Inferior parietal cortex (tissue), 1 donor: ENCODE measurements at regions not wholly inside any gene's neighbourhood (a gene's known extent, or its start where the extent isn't known, plus 50 kb on each side); places are given as distances from the start of the nearest gene placed in this dataset.

Experiments used
- DNase-seq: peaks from one replicate; pipeline ENCODE4 v3.0.0-alpha.2; 2016; ENCODE audit errors: extremely low spot score

DNA sequence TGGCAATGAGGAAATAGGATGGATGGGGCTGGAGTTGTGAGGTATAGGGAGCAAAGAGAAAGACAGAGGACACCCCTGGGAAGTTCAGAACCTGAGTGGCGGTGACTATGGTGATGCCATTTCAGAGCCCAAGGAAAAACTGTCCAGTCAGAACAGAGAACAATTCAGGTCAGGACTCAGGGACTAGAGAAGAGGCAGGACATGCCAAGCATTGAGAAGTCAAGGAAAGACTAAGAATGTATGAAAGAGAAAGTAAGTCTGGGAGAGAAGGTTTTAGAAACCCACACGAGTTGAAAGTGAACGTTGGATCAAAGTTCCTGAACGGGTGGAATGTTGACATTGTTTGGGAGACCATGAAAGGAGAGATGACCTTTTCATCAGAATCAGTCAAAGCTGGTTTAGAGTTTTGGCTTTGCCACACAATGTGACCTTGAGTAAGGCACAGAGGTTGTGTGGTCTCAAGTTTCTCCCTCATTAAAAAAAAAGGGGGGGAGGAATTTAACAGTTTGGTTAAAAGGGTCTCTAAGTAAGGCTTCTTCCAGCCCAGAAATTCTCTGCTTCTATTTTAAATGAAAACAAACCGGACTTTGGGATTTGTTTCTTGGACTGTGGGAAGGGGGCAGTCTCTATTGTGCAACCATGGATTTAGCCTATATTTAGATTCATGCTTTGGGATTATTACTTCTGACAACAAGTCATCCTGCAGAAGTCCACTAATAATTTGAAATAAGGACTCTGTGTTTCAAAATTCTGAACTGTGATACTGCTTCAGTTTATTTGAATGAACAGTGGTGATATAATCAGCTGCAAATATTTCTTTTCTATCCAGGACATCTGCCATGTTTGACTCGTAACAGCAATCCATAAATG is 315.9 kb upstream of the TBL1XR1 start:
- no peak for DNase-seq

DNA sequence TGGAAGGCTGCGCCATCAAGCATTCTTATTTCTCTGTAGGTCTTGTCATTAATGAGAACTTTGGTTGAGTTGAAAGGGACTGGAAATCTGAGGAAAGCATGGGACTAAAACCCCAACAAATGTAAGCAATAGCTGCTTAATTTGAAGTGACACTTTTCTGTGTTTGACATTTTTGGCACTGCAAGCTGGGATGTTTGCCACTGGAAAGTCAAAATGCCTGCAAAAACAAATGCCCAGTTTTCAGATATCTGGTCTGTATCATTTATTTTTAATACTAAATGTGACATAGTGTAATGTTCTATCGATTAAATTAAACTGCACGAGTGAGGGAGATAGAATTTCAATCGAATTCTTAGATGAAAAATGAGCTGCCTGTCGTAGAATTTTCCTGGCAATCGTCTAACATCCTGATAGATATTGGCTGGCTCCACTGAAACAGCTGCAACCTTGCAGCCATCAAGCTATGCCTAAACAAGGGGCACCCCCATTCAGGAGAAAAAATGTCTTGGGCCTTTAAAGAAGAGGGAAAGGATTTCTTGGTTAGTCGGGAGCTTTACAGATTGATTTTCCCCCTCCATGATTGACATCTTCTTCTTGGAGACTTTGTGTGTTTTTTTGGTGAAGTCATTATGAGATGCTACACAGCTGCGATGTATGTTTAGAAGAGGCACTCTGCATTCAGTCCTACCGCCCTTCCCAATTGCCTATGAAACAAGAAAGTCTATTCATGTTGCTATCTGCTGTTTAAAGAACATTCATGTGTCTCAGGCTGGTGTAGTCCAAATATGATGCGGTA is 316.7 kb upstream of the TBL1XR1 start:
- DNase-seq, result no peak

DNA sequence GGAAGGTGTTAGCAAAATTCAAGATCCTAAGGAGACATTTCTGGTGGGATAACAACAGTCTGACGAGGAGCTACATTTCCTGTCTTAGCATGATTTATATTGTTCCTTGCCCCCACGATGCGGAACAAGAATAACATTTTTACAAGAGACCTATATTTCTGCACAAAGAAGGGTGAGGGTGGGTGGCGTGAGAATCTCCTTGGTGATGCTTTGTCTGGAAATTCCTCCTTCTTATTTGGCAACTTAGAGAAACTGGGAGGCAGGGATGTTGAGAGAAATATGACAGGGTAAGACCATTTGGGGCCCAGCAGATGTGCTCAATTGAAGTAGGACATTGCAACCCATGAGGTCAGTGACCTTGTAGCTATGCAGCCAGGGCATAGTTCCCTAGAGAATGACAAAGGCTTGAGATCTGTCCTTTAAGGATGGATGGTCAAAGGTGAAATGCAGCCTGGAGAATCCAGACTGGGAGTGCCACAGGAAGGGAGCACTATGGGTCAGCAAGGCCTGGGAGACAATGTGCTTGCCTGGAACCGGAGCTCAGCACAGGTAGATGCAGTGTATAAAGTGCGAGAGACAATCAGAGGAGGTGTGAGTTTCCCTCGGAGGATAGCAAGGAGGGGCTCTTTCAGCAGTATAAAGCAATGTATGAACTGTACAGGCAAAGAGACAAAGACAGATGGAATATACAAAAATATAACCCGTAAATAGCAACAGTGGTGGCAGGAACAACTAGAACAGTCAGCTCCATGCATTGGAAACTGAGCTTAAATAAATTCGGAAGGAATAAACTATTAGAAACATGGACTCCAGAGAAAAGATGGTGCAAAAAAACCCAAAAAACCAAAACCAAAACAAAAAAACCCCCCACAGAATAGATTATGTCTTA is 317.6 kb upstream of the TBL1XR1 start:
- no peak for DNase-seq

DNA sequence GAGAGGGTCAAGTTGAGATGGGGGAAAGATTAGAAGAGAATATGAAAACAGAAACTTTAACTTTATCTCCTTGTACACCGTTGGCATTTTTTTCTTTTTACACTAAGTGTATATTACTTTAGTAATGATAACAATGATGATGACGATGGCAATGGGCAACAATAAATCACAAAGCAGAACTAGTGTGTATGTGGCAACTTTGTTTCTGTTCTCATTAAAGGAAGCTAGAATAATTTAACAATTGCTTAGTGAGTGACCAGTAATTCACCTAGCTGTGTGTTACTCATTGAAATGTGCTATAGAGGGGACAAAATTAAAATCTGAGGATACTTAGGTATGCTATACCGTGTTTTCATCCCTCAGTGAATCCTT is 318.5 kb upstream of the TBL1XR1 start:
- DNase-seq, result no peak

DNA sequence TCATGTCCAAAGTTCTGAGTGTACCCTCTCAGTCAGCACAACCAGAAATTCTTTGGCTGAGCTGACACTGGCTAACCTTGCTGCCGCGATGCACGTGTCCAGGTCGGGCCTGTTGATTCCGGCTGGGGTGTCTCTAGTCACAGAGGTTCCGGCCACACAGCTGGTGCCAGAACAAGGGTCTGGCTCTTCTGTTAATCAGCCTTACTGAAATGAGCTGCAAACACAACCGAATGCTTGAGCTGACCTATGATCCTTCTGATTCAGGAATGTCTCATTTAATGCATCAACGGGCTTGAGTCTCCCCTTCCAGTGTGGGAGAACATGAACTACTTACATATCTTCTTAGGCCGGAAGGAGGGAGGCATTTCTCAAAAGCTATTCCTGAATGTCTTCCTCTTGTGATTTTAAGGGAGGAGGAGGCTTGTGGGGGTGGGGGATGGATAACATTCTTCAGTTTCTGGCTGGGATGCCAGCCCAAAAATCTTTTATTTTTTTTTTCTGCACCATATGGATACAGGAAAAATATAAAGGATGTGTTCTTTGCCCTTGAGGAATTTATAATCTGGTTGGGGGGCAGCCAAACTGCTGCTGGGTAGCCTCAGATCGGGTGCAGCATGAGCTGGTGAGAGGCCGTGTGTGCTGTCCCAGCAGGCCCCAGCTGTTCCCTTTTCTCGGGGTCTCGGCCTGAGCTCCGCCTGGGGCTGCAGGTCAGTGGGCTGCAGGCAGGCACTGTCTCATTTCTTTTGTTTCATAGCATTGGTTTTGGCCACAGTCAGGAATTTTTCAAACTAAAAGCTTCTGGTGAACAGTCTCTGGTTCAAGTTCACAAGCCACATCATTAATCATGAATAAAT is 319.1 kb upstream of the TBL1XR1 start:
- DNase-seq, result no peak

DNA sequence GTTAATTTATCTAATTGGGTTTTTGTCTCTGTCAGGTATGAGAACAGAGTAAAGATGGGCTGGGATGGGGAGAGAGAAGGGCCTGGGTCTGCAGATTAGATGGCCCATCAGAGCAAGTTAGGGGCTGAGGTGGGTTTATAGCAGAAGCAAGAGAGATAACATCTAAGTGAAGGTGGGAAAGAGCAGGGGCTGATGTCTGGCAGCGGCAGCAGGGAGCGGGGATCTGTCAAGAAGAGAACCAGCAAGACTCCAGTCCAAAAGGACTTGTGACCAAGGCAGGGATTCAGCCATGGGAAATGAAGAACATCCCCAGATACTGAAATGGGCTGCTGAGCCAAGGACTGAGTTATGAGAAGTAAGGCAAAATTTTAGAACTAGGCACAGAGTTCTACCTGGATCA is 320.6 kb upstream of the TBL1XR1 start:
- DNase-seq, result no peak

DNA sequence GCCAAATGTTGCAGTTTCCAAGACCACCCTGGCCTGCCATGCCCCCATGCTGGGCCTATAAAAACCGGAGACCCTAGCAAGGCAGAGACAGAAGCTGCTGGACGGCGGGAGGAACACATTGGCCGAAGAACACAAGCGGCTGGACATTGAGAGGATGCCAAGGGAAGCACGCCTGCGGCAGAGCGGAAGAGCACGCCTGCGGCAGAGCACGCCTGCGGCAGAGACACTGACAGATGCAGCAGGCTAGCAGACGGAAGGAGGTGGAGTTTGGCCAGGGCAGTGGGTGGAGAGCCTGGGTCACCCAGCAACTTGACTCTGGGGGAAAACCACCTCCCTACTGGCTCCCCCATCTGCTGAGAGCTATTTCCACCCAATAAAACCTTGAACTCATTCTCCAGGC is 322.3 kb upstream of the TBL1XR1 start:
- DNase-seq, result no peak

DNA sequence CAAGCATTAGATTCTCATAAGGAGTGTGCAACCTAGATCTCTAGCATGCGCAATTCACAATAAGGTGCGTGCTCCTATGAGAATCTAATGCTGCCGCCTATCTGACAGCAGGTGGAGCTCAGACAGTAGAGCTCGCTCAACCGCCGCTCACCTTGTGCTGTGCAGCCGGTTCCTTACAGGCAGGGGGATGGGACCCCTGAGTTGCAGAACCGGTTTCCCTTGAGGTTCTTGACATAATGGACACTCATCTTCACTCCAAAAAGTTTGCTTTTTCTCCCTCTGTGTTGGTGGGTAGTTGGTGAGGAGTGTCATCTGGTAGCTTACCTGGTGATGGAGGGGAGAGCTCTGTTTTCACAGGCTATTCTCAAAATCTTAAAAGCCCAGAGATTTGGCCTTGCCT is 324.0 kb upstream of the TBL1XR1 start:
- no peak for DNase-seq

DNA sequence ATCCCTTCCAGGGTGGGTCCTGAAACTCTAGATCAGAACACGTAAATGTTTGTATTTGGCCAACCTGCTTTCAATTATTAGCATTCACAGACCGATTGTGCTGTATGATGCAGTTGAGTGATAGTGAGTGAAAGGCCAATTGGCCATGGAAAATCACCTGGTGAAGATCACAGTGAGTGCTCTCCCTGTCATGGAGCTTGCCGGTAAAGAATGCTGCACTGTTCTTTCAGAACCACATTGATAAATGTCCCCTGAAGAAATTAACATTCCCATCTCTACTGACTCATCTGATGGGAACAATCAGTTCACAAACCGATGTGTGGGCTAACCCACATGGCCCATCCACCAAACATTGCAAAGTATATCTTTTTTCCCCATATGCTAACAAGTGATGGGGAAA is 324.8 kb upstream of the TBL1XR1 start:
- no peak for DNase-seq

DNA sequence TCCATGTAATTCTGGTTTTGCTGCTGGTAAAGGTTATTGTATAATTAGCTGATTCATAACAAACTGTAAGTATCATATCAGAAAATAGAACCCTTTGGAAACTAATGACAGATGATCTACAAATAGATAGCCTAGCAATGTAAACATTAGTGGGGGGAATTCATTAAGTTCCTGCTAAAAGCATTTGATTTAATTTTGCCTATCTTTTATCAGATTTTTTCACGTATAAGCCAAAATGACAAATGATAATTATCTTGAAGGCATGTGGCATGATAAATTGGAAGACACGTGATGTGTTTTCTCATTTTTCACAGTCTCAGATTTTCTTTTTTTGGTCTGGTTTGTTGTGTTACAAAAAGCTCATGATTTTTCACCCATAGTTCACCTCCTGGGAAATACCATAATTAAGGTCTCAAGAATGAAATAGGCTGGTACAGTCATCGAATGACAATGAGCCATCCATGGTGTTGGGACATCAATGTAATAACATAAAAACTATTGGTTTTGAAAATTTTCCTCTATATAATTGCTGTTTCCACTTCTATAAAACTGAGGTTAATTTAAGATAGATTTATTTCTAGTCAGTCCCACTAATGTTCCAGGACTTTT is 325.9 kb upstream of the TBL1XR1 start:
- DNase-seq, result no peak

DNA sequence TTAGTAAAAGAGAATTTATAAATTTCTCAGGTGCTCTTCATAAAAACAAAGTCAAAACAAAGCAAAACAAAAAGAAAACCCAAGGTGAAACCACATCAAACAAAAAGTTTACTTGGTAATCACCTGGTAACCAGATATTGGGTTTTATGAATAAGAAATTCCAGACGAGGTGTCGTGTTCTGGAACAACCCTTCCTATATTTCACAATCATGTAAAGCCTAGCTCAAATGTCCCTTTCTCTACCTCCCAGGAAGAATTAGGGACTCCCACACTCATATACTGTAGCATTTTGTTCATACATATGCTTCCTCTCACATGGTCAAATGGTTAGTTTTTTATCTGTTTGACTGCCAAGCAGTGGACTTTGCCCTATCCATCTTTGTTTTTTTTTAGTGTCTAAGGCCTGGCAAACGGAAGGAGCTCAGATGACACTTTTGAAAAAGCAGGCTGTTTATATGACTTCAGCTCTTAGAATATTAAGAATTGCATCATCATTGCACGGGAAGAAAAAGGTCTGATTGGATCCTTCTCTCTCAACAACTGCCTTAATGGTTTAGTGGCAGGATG is 326.7 kb upstream of the TBL1XR1 start:
- no peak for DNase-seq

DNA sequence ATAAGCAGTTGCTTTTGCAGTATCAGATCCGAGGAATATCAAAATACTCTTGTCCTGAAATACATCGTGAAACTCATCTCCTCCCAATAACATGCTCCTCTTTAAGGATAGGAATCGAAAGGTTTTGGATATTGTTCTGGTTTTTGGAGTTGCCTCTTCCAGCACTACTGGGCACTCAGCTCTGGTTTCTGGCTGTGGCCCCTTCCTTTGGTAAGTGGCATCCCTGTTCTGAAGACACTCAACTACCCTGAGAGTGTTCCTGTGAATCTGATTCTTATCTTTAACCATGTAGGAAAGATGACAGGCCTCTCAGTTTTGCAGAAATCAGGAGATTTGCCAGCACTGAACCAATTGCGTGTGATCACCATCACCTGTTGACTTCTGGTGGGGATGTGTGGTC is 327.5 kb upstream of the TBL1XR1 start:
- no peak for DNase-seq

DNA sequence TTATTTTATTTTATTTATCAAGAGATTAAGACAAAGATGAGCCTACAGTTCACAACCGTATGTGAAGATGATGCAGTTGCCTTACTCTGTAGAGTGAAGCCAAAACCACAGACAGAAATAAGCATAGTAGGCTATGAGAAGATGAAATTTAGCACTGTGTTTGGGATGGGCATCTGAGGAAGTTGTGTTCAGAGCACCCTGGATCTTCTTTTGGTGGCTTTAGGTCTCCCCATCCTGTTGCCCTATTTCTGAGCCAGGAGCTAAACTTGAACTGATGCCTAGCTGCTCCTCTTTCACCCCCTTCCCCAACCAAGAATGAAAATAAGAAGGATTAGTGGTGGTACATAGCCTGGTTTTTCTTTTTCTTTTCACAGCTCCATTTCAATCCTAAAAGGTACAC is 328.1 kb upstream of the TBL1XR1 start:
- no peak for DNase-seq

DNA sequence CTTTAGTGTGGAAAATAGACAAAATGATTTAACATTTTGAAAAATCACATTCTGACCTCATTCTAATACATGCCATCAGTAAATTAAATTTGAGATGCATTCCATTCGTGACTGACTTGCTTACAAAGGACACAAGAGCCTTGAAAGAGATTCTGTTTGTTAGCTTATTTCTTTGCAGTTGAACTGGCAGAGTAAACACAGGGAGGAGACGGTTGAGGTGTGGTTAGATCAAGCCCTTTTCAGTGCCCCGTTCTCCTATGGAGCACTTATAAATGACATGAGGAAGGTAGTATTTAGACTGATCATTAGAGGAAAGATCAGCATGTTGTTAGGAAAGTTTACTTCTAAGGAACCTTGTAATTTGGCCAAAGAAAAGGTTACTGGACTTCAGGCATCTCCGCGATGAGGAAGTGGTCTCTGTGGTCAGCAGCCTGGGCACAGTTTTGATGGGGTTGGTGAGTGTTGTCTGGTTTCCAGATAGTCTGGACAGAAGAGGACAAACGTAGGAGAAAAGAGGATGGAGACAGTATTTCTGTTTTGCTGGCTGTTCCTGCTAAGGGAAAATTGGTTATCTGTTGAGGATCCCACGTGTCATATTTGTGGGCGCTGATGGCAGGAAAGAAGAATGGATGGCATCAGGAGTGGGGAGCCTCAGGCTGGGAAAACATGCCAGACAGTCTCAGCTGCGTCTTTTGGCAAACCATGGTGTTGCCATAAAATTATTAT is 328.9 kb upstream of the TBL1XR1 start:
- DNase-seq, result no peak

DNA sequence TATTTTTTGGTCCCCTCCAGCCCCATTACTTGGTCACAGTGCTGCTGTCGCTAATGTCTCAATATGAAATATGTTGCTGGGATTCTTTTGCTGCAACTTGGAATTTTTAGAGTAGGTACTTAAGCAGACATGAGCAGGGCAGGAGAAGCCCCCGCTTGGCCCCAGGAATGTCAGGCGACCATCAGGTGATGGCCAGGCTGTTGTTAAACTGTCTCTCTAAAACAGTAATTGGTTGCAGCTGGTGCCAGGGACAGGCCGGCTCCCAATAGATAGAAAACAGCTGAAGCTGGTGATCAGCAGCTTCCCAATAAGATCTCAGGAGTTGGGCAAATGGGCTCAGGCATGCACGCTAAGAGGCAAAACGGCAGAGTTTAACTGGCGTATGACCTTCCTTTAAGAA is 329.9 kb upstream of the TBL1XR1 start:
- DNase-seq, result no peak

DNA sequence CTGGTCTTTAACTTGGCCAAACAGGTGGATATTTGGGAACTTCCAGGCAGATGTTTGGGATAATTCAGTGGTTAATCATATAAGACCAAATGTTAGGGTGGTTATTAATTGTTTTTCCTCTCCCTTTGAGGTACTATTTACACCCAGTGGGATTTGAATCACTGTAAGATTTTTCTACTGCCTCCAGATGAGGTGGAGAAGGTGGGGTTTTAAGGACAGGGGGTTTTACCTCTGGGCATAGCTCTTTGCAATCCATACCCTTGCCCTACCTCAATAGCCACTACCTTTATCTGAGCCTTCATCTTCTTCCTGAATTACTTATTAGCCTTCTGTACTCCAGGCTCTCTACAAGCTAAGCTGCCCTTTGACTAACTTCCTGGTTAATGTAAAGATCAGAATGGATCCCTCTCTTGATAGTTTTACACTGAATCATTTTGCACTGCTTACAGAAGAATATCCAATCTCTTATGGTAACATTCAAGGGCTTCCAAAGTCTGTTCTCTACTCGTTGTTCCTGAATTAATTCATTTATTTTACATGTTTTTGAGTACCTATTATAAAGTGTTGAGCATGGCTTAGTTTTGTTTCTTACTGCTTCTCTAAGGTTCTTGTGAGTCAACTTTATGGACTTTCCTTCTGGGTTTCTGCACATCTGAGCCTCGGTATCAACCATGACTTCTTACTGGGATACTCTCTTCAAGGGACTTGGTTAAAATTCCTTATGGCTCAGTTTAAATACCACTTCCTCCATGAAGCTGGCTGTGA is 331.2 kb upstream of the TBL1XR1 start:
- DNase-seq, result no peak

DNA sequence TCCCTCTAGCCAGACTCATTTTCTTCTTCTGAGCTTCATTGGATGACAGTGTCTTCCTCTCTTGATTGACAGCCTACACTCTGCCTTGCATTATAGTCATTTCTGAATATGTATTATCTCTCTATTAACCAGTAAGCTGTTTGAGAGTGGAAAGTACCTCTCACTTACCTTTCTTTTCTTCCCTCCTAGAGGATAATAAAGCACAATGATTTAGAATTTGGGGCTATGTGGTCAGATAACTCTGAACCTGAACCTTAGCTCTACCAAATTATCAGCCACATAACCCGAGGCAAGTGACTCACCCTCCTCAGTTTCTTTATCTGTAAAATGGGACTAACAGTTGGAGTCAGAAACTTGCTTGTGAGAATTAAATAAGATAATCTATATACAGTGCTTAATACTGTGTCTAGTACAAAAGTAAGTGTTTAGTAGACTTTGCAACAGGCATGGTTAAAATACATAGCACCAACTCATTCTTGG is 331.8 kb upstream of the TBL1XR1 start:
- no peak for DNase-seq

DNA sequence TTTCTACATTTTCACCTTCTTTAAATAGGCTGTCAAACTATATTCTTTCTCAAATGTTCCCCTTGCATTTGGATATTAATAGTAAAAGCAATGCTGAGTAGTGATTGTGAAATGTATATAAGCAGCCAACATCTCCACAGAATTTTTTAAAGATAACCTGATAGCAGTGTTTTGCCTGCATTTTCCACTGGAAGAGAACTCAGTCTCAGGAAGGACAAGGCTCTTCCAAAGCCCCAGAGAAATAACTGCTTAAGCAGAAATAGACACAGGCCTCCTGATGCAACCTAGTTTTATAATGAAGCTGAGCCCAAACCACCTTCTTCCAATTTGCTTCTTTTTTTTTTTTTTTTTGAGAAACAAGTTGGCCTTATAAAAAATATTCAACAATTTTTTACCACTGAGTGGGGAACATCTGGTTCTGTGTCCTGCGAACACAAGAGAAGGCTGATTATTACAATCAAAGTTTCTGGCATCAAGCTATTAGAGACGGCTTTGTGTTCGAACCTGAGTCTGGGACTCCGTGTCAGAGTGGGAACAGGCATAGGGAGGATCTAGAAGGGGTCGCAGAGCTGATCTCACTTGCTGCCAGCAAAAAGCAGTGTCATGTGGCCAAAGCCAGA is 332.5 kb upstream of the TBL1XR1 start:
- no peak for DNase-seq
